IMR-90 (cell line): ENCODE measurements at regions not wholly inside any gene's neighbourhood (a gene's known extent, or its start where the extent isn't known, plus 50 kb on each side); places are given as distances from the start of the nearest gene placed in this dataset.

Source experiments
- ATAC-seq: fragments of 200-7000 bp; cut with Tn5 transposase; 2 replicates; pipeline ENCODE4 v1.9.1; 2020; ENCODE audit warnings: low read depth, mild to moderate bottlenecking, moderate library complexity
- BruUV-seq: library from RNA; stranded (reverse); fragments of 400-500 nt; replicated peaks from 2 replicates; lab custom pipeline; 2021; lab: Mats Ljungman, UMichigan
- CTCF ChIA-PET: fragments of 300-600 bp; formaldehyde crosslinking; extraction: SDS; loops from one replicate; lab custom pipeline; 2021; ENCODE audit warnings: antibody characterized with exemption; lab: Yijun Ruan, JAX
- POLR2A ChIA-PET: fragments of 300-600 bp; sonication (Branson Sonifier 250); formaldehyde crosslinking; loops from one replicate; lab custom pipeline; 2022; ENCODE audit warnings: antibody characterized with exemption; ENCODE audit not compliant: unreplicated experiment; lab: Charles Lee
- DNase-seq: peaks from one replicate; pipeline ENCODE4 v3.0.0; 2013
- H2AFZ ChIP-seq: replicated peaks from 2 replicates; pipeline ENCODE3; 2013; ENCODE audit warnings: low read length, mild to moderate bottlenecking; ENCODE audit not compliant: poor library complexity
- H2AK5ac ChIP-seq: 2 replicates; pipeline ENCODE4 v1.6.1; 2013; ENCODE audit warnings: low read depth, low read length, inconsistent platforms
- H2AK9ac ChIP-seq: replicated peaks from 2 replicates; pipeline ENCODE3; 2013; ENCODE audit warnings: mild to moderate bottlenecking, low read depth, low read length, moderate library complexity; ENCODE audit not compliant: poor library complexity
- H2BK120ac ChIP-seq: 2 replicates; pipeline ENCODE4 v1.6.1; 2013; ENCODE audit warnings: low read depth, low read length, inconsistent platforms
- H2BK15ac ChIP-seq: 3 replicates; pipeline ENCODE4 v1.6.1; 2013; ENCODE audit warnings: low read depth, low read length, inconsistent platforms
- H2BK20ac ChIP-seq: 2 replicates; pipeline ENCODE4 v1.6.1; 2013; ENCODE audit warnings: low read depth, mild to moderate bottlenecking, inconsistent platforms, low read length, moderate library complexity
- H2BK5ac ChIP-seq: 2 replicates; pipeline ENCODE4 v1.6.1; 2013; ENCODE audit warnings: mild to moderate bottlenecking, low read depth, low read length, inconsistent platforms; ENCODE audit not compliant: poor library complexity, severe bottlenecking
- H3K14ac ChIP-seq: replicated peaks from 2 replicates; pipeline ENCODE4 v1.6.1; 2013; ENCODE audit warnings: low read depth, low read length, inconsistent platforms
- H3K18ac ChIP-seq: 2 replicates; pipeline ENCODE4 v1.6.1; 2013; ENCODE audit warnings: low read depth, low read length, control low read depth
- H3K23ac ChIP-seq: 2 replicates; pipeline ENCODE4 v1.6.1; 2013; ENCODE audit warnings: low read depth, low read length, inconsistent platforms
- H3K27ac ChIP-seq: 2 replicates; pipeline ENCODE4 v1.5.1; 2013; ENCODE audit warnings: mild to moderate bottlenecking, control low read depth, low read length; ENCODE audit not compliant: insufficient read depth
- H3K27me3 ChIP-seq: 2 replicates; pipeline ENCODE4 v1.6.1; 2013; ENCODE audit warnings: low read length; ENCODE audit not compliant: control insufficient read depth, insufficient read depth
- H3K36me3 ChIP-seq: 2 replicates; pipeline ENCODE4 v1.6.1; 2013; ENCODE audit warnings: low read length, mixed read lengths; ENCODE audit not compliant: control insufficient read depth, insufficient read depth
- H3K4ac ChIP-seq: 2 replicates; pipeline ENCODE4 v1.6.1; 2013; ENCODE audit warnings: low read depth, low read length, inconsistent platforms
- H3K4me1 ChIP-seq: 2 replicates; pipeline ENCODE4 v1.6.1; 2013; ENCODE audit warnings: low read length, mixed read lengths; ENCODE audit not compliant: control insufficient read depth, insufficient read depth
- H3K4me2 ChIP-seq: 2 replicates; pipeline ENCODE4 v1.6.1; 2013; ENCODE audit warnings: low read depth, mild to moderate bottlenecking, control low read depth, low read length, moderate library complexity
- H3K4me3 ChIP-seq: 2 replicates; pipeline ENCODE4 v1.5.1; 2013; ENCODE audit warnings: low read depth, mild to moderate bottlenecking, control low read depth, low read length, moderate library complexity; ENCODE audit not compliant: insufficient read depth
- H3K56ac ChIP-seq: 2 replicates; pipeline ENCODE4 v1.6.1; 2013; ENCODE audit warnings: low read length, inconsistent platforms; ENCODE audit not compliant: insufficient read depth; ENCODE audit errors: extremely low read depth
- H3K79me1 ChIP-seq, 2 experiments: 2 replicates each; pipeline ENCODE4 v1.6.1; 2013; ENCODE audit warnings: low read length in 2 of 2, inconsistent platforms in 1 of 2, low read depth in 1 of 2
- H3K9ac ChIP-seq: 2 replicates; pipeline ENCODE4 v1.6.1; 2013; ENCODE audit warnings: low read depth, low read length, control low read depth
- H3K9me1 ChIP-seq: 2 replicates; pipeline ENCODE4 v1.6.1; 2013; ENCODE audit warnings: low read length, inconsistent platforms; ENCODE audit not compliant: insufficient read depth
- H3K9me3 ChIP-seq: 2 replicates; pipeline ENCODE4 v1.6.1; 2013; ENCODE audit warnings: low read length; ENCODE audit not compliant: control insufficient read depth, insufficient read depth
- H4K20me1 ChIP-seq: 2 replicates; pipeline ENCODE4 v1.6.1; 2013; ENCODE audit warnings: low read length, inconsistent platforms; ENCODE audit not compliant: insufficient read depth
- H4K5ac ChIP-seq: 2 replicates; pipeline ENCODE4 v1.6.1; 2013; ENCODE audit warnings: mild to moderate bottlenecking, low read depth, low read length, control low read depth
- H4K8ac ChIP-seq, 2 experiments: 2 replicates each; pipeline ENCODE4 v1.6.1; 2013; ENCODE audit warnings: low read depth in 2 of 2, low read length in 2 of 2, control low read depth in 1 of 2, inconsistent platforms in 1 of 2
- H4K91ac ChIP-seq: 2 replicates; pipeline ENCODE4 v1.6.1; 2013; ENCODE audit warnings: low read depth, low read length, inconsistent platforms; ENCODE audit not compliant: insufficient read depth
- BHLHE40 ChIP-seq: fragments of 150-350 bp; IDR thresholded peaks from 2 replicates; pipeline ENCODE4 v1.6.1; 2016; ENCODE audit warnings: mild to moderate bottlenecking, low read depth, low read length
- MAZ ChIP-seq: IDR thresholded peaks from 2 replicates; pipeline ENCODE4 v1.6.1; 2012; ENCODE audit warnings: low read depth, mild to moderate bottlenecking, low read length, improper control_type of control experiment, moderate library complexity, borderline replicate concordance
- RCOR1 ChIP-seq: IDR thresholded peaks from 2 replicates; pipeline ENCODE4 v1.6.1; 2012; ENCODE audit warnings: mild to moderate bottlenecking, low read length, improper control_type of control experiment; ENCODE audit not compliant: insufficient replicate concordance
- WGBS, 2 experiments: methylation state at CpG; one replicate each; pipeline versions ENCODE4 v1.1.5 to v1.1.7; 2013; ENCODE audit warnings: missing lambda C conversion rate in 2 of 2; ENCODE audit not compliant: insufficient read length in 1 of 2; ENCODE audit errors: extremely low coverage in 2 of 2; 5-methylcytosine and 5-hydroxymethylcytosine counted together
- dilution Hi-C: fragments of 300-500 bp; cut with HindIII; formaldehyde crosslinking; loops from one replicate; pipeline ENCODE4 v1.14.3; 2018; ENCODE audit warnings: low sequenced_read_pairs; ENCODE audit not compliant: unreplicated experiment
- in situ Hi-C: fragments of 300-500 bp; cut with MboI; formaldehyde crosslinking; loops from 3 replicates; pipeline ENCODE4 v1.14.3; 2019; ENCODE audit warnings: low sequenced_read_pairs, inconsistent platforms, mixed read lengths
- intact Hi-C: fragments of 100-400 bp; cut with micrococcal nuclease; formaldehyde crosslinking; loops from 2 replicates; pipeline ENCODE4 v1.10.0; 2022

DNA sequence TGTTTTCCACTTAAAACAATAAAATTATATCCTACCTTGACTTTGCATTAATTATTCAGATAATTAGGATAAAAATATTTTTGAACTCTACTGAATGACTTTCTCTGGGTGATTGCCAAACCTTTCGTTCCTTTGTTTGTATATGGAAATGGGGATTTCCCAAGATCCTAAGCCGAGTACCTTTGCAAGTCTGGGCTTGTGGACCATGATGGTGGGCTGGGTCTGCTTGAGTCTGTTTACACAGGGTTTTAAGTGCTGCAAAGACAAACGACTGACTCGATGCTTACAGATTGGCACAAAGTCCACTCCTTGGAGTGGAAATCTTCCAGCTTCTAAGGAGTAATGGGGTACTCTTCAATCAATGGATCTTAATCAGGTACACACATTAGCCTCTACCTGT, 659.5 kb downstream of the TSN start:
- H3K4me1 ChIP-seq: no peaks in the 10 kb centered on the region
- H2AK5ac ChIP-seq: no peak overlapping the region
- no TSS peak for BruUV-seq
- H3K4me3 ChIP-seq: no peak overlapping the region
- H4K91ac ChIP-seq: no peak overlapping the region
- ChIA-PET POLR2A (no interaction called here), CTCF (no interaction called here)
- no peak overlapping the region for H3K18ac ChIP-seq
- H2BK120ac ChIP-seq: no peak overlapping the region
- no peaks in the 10 kb centered on the region for H3K27me3 ChIP-seq
- H2BK5ac ChIP-seq: no peak overlapping the region
- no peak for ATAC-seq
- no peak overlapping the region for H3K27ac ChIP-seq
- H3K56ac ChIP-seq: no peak overlapping the region
- no CpG with 5 or more reads among the region's 4 CpGs for WGBS, 2 experiments
- dilution Hi-C loops (no loop called here), in situ Hi-C loops (no loop called here), intact Hi-C loops (no loop called here)
- H3K79me1 ChIP-seq: no peaks in the 10 kb centered on the region
- H3K4ac ChIP-seq: no peak overlapping the region
- H2BK20ac ChIP-seq: no peak overlapping the region
- TF ChIP-seq BHLHE40 (no peak), RCOR1 (no peak), MAZ (no peak)
- H3K14ac ChIP-seq: no peak overlapping the region
- H3K23ac ChIP-seq: no peak overlapping the region
- H4K8ac ChIP-seq: no peak overlapping the region
- no peak for DNase-seq
- H3K9ac ChIP-seq: no peak overlapping the region
- H2BK15ac ChIP-seq: no peak overlapping the region
- no peaks in the 10 kb centered on the region; the same call in 1 of the 2 replicates for H3K9me3 ChIP-seq
- no peak overlapping the region for H4K5ac ChIP-seq
- no peaks in the 10 kb centered on the region for H3K9me1 ChIP-seq
- no peak overlapping the region for H2AK9ac ChIP-seq
- H4K20me1 ChIP-seq: no peaks in the 10 kb centered on the region
- H3K4me2 ChIP-seq: no peak overlapping the region
- no peaks in the 10 kb centered on the region for H3K36me3 ChIP-seq
- H2AFZ ChIP-seq: no peak overlapping the region
